DMS53 (cell line): ENCODE measurements at regions not wholly inside any gene's neighbourhood (a gene's known extent, or its start where the extent isn't known, plus 50 kb on each side); places are given as distances from the start of the nearest gene placed in this dataset.
"Not testable (repeated sequence)": the region's sequence is repeated elsewhere in the genome, so short reads cannot be mapped to it uniquely, and the experiment has no call there.

Experiments
- DNase-seq: peaks from one replicate; lab custom pipeline; 2025; lab: John Stamatoyannopoulos, UW

DNA sequence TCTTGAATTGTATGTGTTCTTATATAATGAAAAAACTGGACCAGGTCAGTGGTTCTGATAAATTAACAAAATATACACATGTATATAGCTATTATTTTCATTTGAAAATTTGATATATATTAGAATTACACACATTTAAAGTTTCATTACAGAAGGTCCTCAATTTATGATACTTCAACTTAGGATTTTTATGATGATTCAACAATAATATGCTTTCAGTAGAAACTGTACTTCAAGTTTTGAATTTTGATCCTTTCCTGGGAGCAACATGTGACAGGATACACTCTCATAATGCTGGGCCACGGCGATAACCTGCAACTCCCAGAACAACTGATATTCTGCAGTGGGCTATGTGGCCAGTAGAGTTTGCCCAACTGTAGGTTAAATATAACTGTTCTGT, 344.7 kb downstream of the TAF11L14 start:
- DNase-seq = no peak

DNA sequence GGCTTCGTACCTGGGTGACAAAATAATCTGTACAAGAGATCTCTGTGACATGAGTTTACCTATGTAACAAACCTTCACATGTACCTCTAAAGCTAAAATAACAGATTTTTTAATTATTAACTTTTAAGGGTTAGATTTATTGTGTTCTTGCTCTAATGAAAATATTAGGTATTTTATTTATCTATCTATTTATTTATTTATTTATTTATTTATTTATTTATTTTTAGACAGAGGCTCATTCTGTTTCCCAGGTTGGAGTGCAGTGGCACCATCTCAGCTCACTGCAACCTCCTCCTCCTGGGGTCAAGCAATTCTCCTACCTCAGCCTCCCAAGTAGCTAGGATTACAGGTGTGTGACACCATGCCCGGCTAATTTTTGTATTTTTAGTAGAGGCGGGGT, 348.4 kb downstream of the TAF11L14 start:
- not testable (repeated sequence) for DNase-seq

DNA sequence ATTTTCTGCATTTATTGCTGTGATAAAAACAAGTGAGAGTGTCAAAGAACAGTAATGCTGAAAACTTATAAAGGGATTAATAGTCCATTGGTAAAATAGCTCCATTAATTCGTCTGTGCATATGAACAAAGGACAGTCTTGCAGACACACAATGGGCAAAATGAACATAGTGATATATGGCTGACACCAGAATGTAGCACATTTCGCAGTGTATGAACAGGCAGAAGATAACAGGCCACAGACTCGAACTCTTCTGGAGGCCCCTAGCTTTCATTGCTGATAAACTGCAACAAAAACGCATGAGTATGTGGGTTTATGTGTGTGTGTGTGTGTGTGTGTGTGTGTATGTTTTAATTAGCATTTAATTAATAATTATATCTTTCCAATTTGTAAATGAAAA, 354.8 kb downstream of the TAF11L14 start:
- DNase-seq = no peak

DNA sequence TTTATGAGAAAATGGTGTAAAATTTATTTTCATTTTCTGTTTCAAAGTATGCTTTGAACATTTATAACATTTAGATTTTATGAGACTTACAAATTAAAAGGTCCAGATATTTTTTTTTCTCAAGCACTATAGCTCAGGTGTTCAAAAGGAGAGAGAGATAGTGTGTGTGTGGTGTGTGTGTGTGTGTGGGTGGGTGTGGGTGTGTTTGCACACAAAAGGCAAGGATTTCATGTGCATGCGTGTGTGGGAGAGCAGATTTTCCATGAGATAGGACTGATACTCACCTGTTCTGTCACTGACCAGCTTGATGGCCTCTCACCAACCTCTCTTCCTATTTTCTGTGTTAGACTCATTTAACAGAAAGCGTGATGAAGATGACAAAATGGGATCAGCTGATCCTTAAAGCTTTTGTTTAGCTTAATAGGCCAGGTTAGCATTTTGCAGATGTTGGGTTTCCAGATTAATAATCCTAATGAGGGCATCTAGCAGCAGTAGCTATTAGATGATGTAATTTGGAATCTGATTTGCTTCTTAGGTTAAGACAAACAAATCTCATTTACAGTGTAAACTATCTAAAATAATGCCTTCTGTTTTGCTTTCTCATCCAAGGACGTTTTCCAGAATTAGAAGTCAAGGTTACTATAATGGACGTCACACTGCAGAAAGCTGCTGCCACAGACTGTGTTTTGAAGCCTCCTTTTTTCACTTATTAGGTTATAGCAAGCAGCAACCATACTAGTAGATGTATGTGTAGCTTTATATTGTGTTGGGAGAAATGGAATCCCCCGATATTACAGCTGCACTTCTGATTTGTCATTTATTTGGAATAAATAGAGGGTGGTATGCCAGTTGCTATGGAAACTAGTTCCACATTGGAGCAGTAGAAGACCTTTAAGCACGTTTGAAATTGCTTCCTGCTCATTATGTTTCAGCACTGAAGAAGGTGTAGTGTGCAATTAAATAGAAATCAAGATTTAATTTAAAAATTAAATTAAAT, 355.6 kb downstream of the TAF11L14 start:
- no peak for DNase-seq

DNA sequence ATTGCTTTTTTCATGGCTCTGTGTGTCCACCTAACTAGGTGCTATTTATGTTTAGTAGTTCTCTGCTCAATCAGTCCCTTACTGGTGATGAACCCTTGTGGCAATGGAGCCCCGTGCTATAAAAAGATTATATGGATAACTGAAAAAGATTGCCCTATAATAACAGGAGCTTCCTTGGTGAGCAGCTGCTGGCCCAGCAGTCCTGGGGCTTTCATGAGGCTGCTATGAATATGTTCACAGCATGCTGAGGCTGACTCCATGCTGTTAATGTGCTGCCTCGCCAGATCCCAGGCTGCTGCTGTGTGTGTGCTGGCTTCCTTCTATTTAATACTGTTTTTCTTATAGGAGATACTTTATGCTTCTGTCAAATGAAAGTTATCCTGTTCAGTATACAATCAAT, 357.5 kb downstream of the TAF11L14 start:
- no peak for DNase-seq

DNA sequence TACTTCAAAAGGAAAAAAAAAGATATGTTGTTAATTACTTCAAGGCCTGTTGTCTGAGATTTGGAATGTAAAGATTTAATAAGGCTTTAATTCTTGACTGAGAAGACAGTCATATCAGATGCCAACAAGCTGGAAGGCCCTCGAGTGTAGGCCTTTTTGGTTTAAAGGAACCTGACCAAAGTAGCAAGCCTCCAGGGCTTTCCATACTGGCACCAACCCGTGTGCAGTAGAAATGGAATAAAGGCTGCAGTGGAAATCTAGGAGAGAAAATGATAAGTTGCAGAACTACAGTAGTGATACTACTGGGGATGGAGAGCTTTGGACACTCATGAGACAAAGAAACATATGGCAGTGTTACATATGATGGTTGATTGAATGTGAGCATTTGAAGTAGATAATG, 358.0 kb downstream of the TAF11L14 start:
- DNase-seq = no peak

DNA sequence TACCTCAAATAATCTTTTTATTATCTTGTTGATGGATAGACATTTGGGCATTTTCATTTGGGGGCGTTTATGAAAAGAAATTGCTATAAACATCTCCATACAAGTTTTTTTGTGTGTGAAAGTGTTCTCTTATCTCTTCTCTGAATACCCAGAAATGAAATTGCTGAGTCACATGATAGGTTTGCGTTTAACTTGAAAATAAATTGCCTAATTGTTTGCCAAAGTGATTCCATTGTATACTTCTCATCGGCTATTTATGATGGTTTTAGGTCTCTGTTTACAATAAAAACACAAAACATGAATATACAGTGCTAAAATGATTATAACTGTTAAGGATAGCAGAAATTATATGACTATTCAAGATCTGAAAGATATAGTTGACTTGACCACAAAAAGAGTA, 361.7 kb downstream of the TAF11L14 start:
- no peak for DNase-seq

DNA sequence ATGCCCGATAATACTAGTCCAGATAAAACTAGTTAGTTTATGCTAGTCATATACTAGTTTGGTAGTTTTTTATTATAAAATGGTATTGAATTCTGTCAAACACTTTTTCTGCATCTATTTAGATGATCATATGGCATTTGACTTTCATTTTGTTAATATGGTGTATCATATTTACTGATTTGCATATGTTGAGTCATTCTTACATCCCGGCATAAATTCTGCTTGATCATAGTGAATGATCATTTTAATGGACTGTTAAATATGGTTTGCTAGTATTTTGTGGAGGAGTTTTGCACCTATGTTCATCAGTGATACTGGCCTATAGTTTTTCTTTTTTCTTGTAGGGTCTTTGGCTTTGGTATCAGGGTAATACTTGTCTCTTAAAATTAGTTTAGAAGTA, 365.6 kb downstream of the TAF11L14 start:
- no peak for DNase-seq

DNA sequence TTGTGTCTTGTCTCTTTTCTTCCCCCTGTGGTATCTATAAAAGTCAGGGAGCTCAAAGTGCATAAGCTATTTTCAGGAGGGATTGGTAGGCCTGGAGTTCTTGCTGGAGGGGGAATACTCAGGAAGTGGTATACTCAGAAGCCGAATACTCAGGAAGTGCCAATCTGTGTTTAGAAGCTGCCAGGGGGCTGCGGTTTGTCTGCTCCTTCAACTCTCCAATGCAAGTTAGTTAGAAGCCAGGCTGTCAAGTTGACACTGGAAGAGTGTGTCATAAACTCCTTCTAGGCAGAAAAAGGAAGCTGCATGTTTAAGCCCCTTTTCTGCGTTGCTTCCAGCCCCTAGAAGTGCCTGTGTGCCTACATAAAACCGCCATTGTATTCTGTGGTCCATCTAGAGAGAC, 366.5 kb downstream of the TAF11L14 start:
- no peak for DNase-seq

DNA sequence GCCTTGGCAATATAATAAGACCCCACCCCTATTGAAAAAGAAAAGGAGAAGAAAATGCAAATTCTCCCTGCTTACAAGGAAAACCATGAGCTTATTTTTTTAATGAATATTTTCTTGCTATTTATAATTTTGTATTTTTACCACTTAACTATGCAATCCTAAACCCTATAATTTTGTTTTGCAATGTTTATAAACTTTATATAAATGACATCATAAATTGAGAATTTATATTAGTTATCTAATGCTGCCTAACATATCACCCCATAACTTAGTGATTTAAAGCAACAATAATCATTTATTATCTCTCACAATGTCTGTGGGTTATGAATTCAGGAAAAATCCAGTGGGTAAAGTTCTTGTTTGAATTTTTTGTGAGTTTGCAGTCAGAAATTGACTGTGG, 369.1 kb downstream of the TAF11L14 start:
- DNase-seq = no peak

DNA sequence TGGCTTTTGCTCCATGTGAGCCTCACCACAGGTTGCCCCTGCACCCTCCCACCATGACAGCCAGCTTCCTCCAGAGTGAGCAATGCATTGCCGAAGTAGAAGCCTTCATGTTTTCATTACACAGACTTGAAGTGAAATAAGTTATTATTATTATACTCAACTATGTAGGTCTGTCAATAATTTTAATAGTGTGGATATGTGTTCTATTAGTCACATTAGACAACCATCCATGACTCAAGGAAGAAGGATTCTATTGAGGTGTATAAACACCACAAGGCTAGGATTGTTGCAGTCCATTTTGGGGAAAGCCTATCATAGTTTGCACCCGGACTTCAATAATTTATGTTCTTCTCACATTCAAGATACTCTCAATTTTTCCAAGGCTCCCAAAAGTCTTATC, 369.5 kb downstream of the TAF11L14 start:
- no peak for DNase-seq

DNA sequence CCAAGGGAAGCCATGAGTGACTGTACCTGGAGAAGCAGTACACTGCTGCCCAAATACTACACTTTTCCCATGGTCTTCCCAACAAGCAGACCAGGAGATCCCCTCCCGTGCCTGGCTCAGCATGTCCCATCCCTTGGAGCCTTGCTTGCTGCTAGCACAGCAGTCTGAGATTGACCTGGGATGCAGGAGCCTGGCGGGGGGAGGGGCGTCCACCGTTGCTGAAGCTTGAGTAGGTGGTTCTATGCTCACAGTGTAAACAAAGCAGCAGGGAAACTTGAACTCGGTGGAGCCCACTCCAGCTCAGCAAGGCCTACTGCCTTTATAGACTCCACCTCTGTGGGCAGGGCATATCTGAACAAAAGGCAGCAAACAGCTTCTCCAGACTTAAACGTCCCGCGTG, 372.0 kb downstream of the TAF11L14 start:
- not testable (repeated sequence) for DNase-seq

DNA sequence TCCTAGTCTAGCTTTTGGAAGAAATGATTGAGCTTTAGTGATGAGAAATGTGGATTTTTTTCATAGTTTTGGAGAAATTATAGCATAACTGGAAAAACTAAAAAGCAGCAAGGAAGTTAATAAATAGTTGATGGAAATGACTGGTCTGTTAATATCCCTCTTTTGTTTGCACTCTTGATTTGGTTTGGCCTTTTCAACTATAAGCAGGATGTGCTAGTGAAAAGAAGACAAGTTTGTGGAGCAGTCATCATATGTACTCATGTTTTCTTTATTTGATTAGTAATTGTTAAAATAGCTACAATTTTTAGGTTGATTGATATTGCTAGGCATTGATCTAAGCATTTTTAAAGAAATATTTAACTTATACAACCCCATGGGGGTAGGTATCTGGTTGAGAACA, 374.7 kb downstream of the TAF11L14 start:
- no peak for DNase-seq

DNA sequence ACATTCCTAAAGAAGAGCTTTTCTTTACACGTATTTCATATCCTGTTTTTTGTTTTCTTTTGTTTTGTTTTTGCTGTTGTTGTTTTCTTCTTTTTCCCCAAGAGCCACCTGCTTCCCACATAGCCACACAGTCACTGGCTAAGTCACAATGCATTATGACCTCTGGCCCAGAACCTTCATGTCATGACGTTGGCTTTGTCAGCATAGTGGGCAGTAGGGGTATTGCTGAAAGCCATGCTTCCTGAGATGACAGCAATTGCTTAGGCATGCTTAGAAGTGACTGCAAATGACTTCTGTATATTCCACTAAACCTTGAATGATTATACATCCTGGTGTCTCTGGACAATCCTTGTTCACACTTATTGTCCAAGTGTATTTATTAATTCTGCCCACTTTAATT, 375.8 kb downstream of the TAF11L14 start:
- peak; percentile 32 for DNase-seq

DNA sequence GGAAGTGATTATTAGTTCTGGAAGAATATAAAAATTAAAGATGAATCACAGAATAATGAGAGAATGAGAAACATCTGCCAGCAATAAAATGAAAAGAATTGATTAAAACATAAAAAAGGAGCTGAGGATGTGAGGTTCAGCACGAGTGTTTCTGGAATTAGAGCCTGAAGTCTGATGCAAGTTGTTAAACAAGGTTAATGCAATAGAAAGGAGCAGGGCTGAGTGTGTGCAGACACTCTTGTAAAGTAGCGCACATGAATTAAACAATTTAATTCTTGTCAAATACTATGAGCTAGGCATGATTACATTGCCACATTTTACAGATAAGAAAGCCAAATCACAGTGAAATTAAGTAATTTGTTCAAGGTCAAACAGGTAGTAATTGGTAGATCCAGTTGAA, 384.2 kb downstream of the TAF11L14 start:
- DNase-seq = no peak

DNA sequence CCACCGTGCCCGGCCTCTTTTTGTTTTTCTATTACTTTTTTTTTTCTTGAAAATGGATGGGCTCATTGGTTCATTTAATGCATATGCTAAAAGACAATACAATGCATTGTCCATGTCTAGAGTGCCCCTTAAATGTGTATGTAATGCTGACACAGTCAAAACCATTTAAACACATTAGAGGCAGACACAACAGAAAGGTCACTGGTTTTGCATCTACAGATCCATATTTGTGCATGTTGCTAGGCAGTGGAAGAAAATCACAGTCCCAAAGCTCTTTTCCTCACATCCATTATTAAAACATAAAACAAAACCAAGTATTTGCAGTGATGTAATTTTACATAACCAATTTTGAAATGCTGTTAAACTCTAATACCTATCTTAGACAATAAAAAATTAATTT, 389.0 kb downstream of the TAF11L14 start:
- no peak for DNase-seq

DNA sequence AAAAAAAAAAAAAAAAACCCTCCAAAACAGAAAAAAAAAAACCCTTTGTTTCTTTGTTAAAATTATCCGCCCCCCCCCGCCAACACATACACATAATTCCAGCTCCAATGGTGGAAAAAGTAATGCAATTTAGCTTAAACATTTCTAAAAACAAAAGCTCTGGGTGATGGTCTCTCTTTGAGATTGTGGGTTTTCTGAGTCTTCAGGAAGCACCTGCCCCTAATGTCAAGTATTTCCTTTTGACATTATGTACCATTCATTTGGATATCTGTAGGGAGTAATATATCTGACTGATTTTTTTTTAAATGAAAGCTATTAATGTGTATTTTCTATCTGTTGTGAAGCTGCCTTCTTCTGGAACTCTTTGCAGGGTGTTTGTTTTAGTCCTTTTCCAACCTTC, 389.7 kb downstream of the TAF11L14 start:
- DNase-seq = no peak

DNA sequence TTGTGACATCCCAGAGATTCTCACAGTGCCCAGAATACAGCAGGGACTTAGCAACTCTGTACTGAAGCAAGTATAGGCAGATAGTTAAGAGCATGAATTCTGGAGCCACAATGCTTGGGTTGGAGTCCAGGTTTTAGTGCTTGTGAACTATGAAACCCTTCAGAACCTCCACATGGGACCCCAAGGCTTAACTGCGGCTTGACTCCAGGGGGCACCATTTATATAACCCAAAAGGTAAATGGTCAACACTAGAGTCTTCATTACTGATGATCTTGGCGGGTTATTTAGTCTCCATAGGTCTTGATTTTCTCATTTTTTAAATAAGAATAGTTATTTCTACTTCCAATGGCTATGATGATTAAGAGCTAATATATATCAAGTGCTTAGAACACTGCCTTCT, 390.3 kb downstream of the TAF11L14 start:
- no peak for DNase-seq

DNA sequence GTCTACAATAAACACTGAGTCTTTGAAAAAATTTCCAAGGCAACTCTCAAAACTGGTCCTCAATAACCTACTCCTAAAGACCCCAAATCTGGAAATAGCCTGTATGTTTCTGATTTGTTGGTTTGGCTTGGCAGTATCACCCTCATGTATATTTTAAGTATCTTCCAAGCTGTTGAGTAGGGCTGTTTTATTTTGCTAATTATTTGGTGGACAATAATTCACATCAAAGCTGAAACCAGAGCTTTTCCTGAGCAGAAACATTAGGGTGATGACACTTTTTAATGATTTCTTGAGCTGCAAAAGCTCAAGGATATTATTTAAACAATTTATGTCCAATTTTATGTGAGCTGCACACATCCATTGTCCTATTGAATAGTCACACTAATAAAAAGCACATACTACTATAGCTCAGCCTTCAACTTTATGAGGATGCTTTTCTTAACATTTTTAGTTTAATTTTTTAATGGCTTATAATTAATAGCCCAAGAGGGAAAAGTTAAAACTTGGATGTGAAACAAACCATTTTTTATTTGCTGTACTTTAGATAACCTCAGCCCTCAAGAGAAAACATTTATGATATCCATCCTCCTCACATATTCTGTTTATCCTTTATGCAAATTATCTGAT, 393.1 kb downstream of the TAF11L14 start:
- no peak for DNase-seq

DNA sequence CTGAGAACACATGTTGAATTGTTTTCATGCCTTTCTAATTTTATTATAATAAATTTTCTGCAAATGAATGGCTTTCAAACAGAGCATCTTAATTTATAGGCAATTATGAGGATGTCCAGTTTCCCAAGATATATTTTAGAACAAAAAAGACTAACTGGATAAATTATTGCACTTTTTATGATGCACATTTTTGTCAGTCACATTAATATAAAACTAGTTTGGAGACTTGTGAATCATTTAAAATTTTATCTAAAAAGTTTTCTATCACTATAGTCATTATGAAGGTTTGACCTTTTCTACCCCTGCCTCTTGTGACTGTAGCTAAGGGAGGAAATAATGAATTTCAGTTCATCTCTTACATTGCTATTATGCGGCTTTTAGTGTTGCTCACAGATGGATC, 393.8 kb downstream of the TAF11L14 start:
- DNase-seq = no peak

DNA sequence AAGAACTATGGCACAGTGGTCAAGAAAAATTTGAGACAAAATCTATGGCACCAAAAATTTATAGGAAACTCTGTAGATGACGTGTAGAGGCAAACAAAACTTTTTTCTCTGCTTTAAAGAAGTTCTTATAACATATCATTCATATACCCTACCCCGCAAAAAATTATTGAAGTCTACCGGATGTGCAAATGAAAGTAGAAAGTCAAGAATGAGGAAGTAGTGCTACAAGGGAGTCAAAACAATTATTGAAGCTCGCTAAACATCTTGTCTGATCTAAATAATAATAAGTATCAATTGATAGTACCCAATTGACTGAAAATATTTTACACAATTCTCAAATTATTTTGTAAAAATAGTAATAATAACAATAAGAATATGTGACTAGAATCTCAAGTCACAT, 398.5 kb downstream of the TAF11L14 start:
- no peak for DNase-seq

DNA sequence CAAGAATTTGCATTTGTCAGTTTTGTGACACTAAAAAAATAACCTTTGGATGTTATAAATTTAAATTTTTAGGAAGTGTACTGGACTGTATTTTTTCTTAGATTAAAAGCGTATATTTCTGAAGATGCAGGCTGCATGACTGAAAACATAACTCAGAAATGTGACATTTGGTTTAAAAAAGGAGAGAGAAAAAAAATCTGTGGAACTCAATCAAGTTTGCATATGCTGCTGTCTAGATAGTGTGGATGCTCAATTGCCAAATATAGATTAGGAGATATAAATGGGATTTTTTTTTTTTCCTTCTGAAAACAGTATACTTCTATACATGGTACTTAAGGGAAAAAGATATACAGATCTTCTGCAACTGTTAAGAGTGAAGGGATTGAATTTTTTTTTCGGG, 402.3 kb downstream of the TAF11L14 start:
- no peak for DNase-seq

DNA sequence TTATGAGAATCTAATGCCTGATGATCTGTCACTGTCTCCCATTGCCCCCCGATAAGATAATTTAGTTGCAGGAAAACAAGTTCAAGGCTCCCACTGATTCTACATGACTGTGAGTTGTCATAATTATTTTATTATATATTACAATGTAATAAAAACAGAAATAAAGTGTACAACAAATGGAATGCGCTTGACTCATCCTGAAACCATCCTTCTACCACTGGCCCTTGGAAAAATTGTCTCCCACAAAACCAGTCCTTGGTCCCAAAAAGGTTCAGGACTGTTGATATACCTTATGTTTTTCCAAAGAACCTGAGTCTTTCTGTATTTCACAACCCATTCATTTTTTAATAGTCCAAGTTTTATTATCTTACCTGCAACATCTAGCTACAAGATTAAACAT, 403.5 kb downstream of the TAF11L14 start:
- DNase-seq = no peak

DNA sequence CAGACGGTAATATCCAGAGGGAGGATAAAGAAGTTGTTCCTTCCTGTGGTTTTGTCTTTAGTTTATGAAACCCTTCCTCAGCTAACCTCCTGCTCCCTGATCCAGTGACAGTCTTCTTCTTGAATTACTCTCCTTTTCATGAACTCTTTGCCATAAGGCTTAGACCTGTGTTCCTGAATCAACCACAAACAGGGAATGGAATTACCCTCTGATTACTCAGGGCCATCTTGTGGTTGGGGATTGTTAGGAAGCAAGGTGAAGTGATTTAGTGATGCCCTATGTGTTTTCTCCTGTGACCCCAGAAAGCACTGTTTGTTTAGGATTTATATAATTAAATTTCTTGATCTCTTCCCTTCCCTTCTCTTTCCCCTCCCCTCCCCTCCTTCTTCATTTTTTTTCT, 409.1 kb downstream of the TAF11L14 start:
- no peak for DNase-seq
